Panc1 (cell line): ENCODE measurements at regions not wholly inside any gene's neighbourhood (a gene's known extent, or its start where the extent isn't known, plus 50 kb on each side); places are given as distances from the start of the nearest gene placed in this dataset.

Experiments used
- ATAC-seq: fragments of 200-7000 bp; cut with Tn5 transposase; 2 replicates; pipeline ENCODE4 v1.9.1; 2020; ENCODE audit warnings: mild to moderate bottlenecking, moderate library complexity
- BruUV-seq: library from RNA; stranded (reverse); fragments of 400-500 nt; replicated peaks from 2 replicates; lab custom pipeline; 2021; lab: Mats Ljungman, UMichigan
- CTCF ChIA-PET: fragments of 300-600 bp; sonication (Branson Sonifier 250); formaldehyde crosslinking; loops from one replicate; lab custom pipeline; 2022; ENCODE audit warnings: antibody characterized with exemption; lab: Charles Lee
- POLR2A ChIA-PET: fragments of 300-600 bp; sonication (Branson Sonifier 250); formaldehyde crosslinking; loops from one replicate; lab custom pipeline; 2022; ENCODE audit warnings: antibody characterized with exemption; lab: Charles Lee
- DNase-seq: peaks from one replicate; pipeline ENCODE4 v3.0.0-alpha.2; 2010; ENCODE audit warnings: low read depth, low spot score
- H3K27ac ChIP-seq: 2 replicates; pipeline ENCODE4 v1.5.1; 2011; ENCODE audit warnings: mild to moderate bottlenecking, low read length, inconsistent platforms
- H3K27me3 ChIP-seq: fragments of 200-500 bp; sonication (Bioruptor generic); 2 replicates; pipeline ENCODE4 v1.6.0; 2014; ENCODE audit warnings: low read length, inconsistent platforms; ENCODE audit not compliant: control insufficient read depth, insufficient read depth
- H3K36me3 ChIP-seq: fragments of 200-500 bp; sonication (Bioruptor generic); 2 replicates; pipeline ENCODE4 v1.5.1; 2014; ENCODE audit warnings: inconsistent platforms, mild to moderate bottlenecking, low read length, moderate library complexity; ENCODE audit not compliant: control insufficient read depth, insufficient read depth
- H3K4me1 ChIP-seq: 2 replicates; pipeline ENCODE4 v1.5.1; 2011; ENCODE audit warnings: inconsistent platforms, mild to moderate bottlenecking, low read length, moderate library complexity; ENCODE audit not compliant: control insufficient read depth, insufficient read depth
- H3K4me3 ChIP-seq, 2 experiments: 2 replicates each; pipeline ENCODE4 v1.5.1; 2011 to 2012; ENCODE audit warnings: low read depth in 2 of 2, low read length in 2 of 2, mild to moderate bottlenecking in 2 of 2, inconsistent platforms in 1 of 2, moderate library complexity in 1 of 2
- H3K9me3 ChIP-seq: fragments of 200-500 bp; sonication (Bioruptor generic); 2 replicates; pipeline ENCODE4 v1.5.1; 2014; ENCODE audit warnings: low read depth, mild to moderate bottlenecking, inconsistent platforms, low read length, moderate library complexity; ENCODE audit not compliant: control insufficient read depth, insufficient read depth
- POLR2AphosphoS5 ChIP-seq: IDR thresholded peaks from 2 replicates; pipeline ENCODE4 v1.6.1; 2012; ENCODE audit warnings: mild to moderate bottlenecking, low read depth, low read length, moderate library complexity
- SIN3A ChIP-seq: IDR thresholded peaks from 2 replicates; pipeline ENCODE4 v1.6.1; 2012; ENCODE audit warnings: low read depth, mild to moderate bottlenecking, low read length, moderate library complexity, borderline replicate concordance; ENCODE audit not compliant: insufficient read depth
- TCF7L2 ChIP-seq: IDR thresholded peaks from 2 replicates; pipeline ENCODE4 v1.6.1; 2011; ENCODE audit warnings: mild to moderate bottlenecking, low read depth, low read length, inconsistent platforms
- in situ Hi-C: cut with HindIII; loops from 2 replicates; pipeline ENCODE4 v1.10.0; 2016; ENCODE audit warnings: low sequenced_read_pairs, low pct_unique_long_range_greater_than_20kb
- intact Hi-C: fragments of 100-400 bp; cut with micrococcal nuclease; formaldehyde crosslinking; loops from one replicate; pipeline ENCODE4 v1.10.0; 2022; ENCODE audit not compliant: unreplicated experiment
- TF ChIP-seq, protein P1 (sequence below), 2 experiments: IDR thresholded peaks; 2 replicates each; pipeline ENCODE4 v1.6.1; 2011 to 2012; ENCODE audit warnings: low read depth in 2 of 2, control low read depth in 1 of 2, low read length in 1 of 2, mild to moderate bottlenecking in 1 of 2, moderate library complexity in 1 of 2; ENCODE audit not compliant: insufficient read depth in 1 of 2
- TF ChIP-seq, protein P2 (sequence below): fragments of 450-650 bp; IDR thresholded peaks from 2 replicates; pipeline ENCODE4 v1.5.1; 2017; ENCODE audit warnings: mild to moderate bottlenecking

- Histone ChIP-seq H3K27ac (no peak overlapping the region), H3K4me3 (no peak overlapping the region), H3K36me3 (no peaks in the 10 kb centered on the region), H3K4me1 (no peaks in the 10 kb centered on the region), H3K27me3 (no peaks in the 10 kb centered on the region), H3K9me3 (no peaks in the 10 kb centered on the region)
- CTCF ChIA-PET, result no interaction called here
- POLR2A ChIA-PET, result no interaction called here
- BruUV-seq, result no TSS peak
- TF ChIP-seq POLR2AphosphoS5 (no peak), SIN3A (no peak), TCF7L2 (no peak)
- TF ChIP-seq, protein P1, sequence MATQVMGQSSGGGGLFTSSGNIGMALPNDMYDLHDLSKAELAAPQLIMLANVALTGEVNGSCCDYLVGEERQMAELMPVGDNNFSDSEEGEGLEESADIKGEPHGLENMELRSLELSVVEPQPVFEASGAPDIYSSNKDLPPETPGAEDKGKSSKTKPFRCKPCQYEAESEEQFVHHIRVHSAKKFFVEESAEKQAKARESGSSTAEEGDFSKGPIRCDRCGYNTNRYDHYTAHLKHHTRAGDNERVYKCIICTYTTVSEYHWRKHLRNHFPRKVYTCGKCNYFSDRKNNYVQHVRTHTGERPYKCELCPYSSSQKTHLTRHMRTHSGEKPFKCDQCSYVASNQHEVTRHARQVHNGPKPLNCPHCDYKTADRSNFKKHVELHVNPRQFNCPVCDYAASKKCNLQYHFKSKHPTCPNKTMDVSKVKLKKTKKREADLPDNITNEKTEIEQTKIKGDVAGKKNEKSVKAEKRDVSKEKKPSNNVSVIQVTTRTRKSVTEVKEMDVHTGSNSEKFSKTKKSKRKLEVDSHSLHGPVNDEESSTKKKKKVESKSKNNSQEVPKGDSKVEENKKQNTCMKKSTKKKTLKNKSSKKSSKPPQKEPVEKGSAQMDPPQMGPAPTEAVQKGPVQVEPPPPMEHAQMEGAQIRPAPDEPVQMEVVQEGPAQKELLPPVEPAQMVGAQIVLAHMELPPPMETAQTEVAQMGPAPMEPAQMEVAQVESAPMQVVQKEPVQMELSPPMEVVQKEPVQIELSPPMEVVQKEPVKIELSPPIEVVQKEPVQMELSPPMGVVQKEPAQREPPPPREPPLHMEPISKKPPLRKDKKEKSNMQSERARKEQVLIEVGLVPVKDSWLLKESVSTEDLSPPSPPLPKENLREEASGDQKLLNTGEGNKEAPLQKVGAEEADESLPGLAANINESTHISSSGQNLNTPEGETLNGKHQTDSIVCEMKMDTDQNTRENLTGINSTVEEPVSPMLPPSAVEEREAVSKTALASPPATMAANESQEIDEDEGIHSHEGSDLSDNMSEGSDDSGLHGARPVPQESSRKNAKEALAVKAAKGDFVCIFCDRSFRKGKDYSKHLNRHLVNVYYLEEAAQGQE (IDR thresholded peaks at IDR 0.05; ENCODE audit: insufficient read depth in 1 of 2, low read depth in 2 of 2, low read length in 1 of 2), result no peak
- TF ChIP-seq, protein P2, sequence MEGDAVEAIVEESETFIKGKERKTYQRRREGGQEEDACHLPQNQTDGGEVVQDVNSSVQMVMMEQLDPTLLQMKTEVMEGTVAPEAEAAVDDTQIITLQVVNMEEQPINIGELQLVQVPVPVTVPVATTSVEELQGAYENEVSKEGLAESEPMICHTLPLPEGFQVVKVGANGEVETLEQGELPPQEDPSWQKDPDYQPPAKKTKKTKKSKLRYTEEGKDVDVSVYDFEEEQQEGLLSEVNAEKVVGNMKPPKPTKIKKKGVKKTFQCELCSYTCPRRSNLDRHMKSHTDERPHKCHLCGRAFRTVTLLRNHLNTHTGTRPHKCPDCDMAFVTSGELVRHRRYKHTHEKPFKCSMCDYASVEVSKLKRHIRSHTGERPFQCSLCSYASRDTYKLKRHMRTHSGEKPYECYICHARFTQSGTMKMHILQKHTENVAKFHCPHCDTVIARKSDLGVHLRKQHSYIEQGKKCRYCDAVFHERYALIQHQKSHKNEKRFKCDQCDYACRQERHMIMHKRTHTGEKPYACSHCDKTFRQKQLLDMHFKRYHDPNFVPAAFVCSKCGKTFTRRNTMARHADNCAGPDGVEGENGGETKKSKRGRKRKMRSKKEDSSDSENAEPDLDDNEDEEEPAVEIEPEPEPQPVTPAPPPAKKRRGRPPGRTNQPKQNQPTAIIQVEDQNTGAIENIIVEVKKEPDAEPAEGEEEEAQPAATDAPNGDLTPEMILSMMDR, result no peak
- in situ Hi-C loops, result no loop called here
- DNase-seq, result no peak
- no peak for ATAC-seq
- intact Hi-C loops, result no loop called here
Observed at GRCh38 chr13:26469602-26470001, 87.9 kb upstream of the WASF3 start.

GRCh38 chr13:26471807-26472206 lies 85.7 kb upstream of the WASF3 start:
- BruUV-seq, result no TSS peak
- DNase-seq (no peak), ATAC-seq (no peak)
- intact Hi-C loops (no loop called here), in situ Hi-C loops (no loop called here)
- Histone ChIP-seq H3K27ac (no peak overlapping the region), H3K4me1 (no peaks in the 10 kb centered on the region), H3K9me3 (no peaks in the 10 kb centered on the region), H3K27me3 (no peaks in the 10 kb centered on the region), H3K36me3 (no peaks in the 10 kb centered on the region), H3K4me3 (no peak overlapping the region)
- POLR2A ChIA-PET, result no interaction called here
- TF ChIP-seq, protein P2, result no peak
- TF ChIP-seq SIN3A (no peak), POLR2AphosphoS5 (no peak), TCF7L2 (no peak)
- TF ChIP-seq, protein P1 (IDR thresholded peaks at IDR 0.05; ENCODE audit: insufficient read depth in 1 of 2, low read depth in 2 of 2, low read length in 1 of 2), result no peak
- CTCF ChIA-PET, result no interaction called here
